ENCODE measurements at regions not wholly inside any gene's neighbourhood (a gene's known extent, or its start where the extent isn't known, plus 50 kb on each side); places are given as distances from the start of the nearest gene placed in this dataset.

DNA sequence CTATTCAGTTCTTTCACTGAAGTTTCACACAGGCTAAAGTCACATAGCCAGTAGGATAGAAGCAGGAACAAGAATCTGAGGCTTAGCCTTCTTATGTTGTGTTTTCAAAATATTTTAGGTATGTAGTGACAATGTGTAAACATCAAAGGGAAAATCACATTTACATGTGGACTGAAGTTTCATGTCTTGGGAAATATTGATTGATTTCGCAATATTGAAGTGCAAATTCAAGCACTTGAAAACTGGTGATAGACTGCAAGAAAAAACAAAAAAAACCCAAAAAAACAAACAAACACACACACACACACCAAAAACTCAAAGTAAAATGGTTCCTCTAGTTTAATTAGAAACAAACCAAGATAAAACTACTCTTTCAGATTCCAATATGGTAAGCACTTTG lies 773.3 kb downstream of the PDCD6IP start:
- Histone ChIP-seq H3K79me2 (ENCODE audit: low read depth) (no peaks in the 10 kb centered on the region), H3K9me2 (ENCODE audit: insufficient read depth) (no peaks in the 10 kb centered on the region), H3K4me2 (no peak overlapping the region), H2AFZ (no peak overlapping the region), H3K27me3 (ENCODE audit: insufficient read depth, low read depth) (no peaks in the 10 kb centered on the region), H3K9me3 (ENCODE audit: insufficient read depth, low read depth) (no peaks in the 10 kb centered on the region), H3K4me1 (replicated peaks; ENCODE audit: insufficient read depth) (no peaks in the 10 kb centered on the region), H3F3A (ENCODE audit: insufficient read depth, low read depth) (no peaks in the 10 kb centered on the region), H3K27ac (no peak overlapping the region), H3K36me3 (ENCODE audit: low read depth) (no peaks in the 10 kb centered on the region), H3K4me3 (no peak overlapping the region), H4K20me1 (ENCODE audit: insufficient read depth) (no peaks in the 10 kb centered on the region)
- no TSS peak for BruUV-seq (replicated peaks)
- no peak for DNase-seq
- ChIA-PET POLR2A (ENCODE audit: unreplicated experiment) (no interaction called here), CTCF (no interaction called here)
- intact Hi-C loops (cut with micrococcal nuclease; ENCODE audit: unreplicated experiment): no loop called here
- no peak for TF ChIP-seq EZH2 (IDR thresholded peaks at IDR 0.05; ENCODE audit: low read depth)
- TF ChIP-seq, protein P1, sequence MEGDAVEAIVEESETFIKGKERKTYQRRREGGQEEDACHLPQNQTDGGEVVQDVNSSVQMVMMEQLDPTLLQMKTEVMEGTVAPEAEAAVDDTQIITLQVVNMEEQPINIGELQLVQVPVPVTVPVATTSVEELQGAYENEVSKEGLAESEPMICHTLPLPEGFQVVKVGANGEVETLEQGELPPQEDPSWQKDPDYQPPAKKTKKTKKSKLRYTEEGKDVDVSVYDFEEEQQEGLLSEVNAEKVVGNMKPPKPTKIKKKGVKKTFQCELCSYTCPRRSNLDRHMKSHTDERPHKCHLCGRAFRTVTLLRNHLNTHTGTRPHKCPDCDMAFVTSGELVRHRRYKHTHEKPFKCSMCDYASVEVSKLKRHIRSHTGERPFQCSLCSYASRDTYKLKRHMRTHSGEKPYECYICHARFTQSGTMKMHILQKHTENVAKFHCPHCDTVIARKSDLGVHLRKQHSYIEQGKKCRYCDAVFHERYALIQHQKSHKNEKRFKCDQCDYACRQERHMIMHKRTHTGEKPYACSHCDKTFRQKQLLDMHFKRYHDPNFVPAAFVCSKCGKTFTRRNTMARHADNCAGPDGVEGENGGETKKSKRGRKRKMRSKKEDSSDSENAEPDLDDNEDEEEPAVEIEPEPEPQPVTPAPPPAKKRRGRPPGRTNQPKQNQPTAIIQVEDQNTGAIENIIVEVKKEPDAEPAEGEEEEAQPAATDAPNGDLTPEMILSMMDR (conservative IDR thresholded peaks at IDR 0.05): no peak

DNA sequence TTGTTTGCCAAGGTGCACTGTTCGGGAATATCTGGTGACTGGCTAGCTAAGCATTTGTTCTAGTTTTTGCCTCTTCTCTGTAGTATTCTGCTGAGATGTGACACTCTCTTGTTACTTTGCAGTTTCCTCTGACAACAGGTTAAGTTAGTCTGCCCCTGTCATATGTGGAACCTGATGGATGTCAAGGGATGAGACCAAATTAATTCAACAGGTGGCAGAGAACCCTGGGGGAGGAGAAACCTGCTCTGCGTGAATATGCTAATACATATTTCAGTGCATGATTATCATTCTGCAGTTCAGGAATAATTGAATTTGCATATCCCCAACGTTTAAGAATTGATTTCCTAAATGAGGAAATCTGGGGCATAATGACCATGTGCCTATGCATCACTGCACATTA lies 777.3 kb downstream of the PDCD6IP start:
- Histone ChIP-seq H3K36me3 (ENCODE audit: low read depth) (no peaks in the 10 kb centered on the region), H3K4me3 (no peak overlapping the region), H3K4me1 (replicated peaks; ENCODE audit: insufficient read depth) (no peaks in the 10 kb centered on the region), H4K20me1 (ENCODE audit: insufficient read depth) (no peaks in the 10 kb centered on the region), H3K9me3 (ENCODE audit: insufficient read depth, low read depth) (no peaks in the 10 kb centered on the region), H3K27ac (no peak overlapping the region), H3K27me3 (ENCODE audit: insufficient read depth, low read depth) (no peaks in the 10 kb centered on the region), H2AFZ (no peak overlapping the region), H3F3A (ENCODE audit: insufficient read depth, low read depth) (no peaks in the 10 kb centered on the region), H3K9me2 (ENCODE audit: insufficient read depth) (no peaks in the 10 kb centered on the region), H3K79me2 (ENCODE audit: low read depth) (no peaks in the 10 kb centered on the region), H3K4me2 (no peak overlapping the region)
- CTCF ChIA-PET: no interaction called here
- no TSS peak for BruUV-seq (replicated peaks)
- POLR2A ChIA-PET (ENCODE audit: unreplicated experiment): no interaction called here
- intact Hi-C loops (cut with micrococcal nuclease; ENCODE audit: unreplicated experiment): no loop called here
- DNase-seq: no peak
- TF ChIP-seq EZH2 (IDR thresholded peaks at IDR 0.05; ENCODE audit: low read depth): no peak
- TF ChIP-seq, protein P1 (conservative IDR thresholded peaks at IDR 0.05): no peak

DNA sequence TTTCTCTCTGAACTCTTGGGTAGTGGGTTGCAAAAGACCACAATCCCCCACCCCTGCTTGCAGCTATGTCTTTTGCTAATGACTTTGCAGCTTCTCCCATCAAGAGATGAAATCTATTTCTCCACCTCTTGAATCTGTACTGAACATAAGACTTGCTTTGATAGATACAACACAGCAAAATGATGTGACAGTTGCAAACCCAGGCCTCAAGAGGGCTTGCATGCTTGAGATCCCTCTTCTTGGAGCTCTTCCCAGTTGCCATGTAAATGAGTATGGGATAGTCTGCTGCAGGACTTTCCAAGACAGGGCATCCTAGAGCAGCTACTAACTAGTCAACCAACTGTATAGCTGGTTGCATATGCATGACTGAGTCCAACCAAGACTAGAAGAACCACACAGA lies 783.6 kb downstream of the PDCD6IP start:
- no peak for DNase-seq
- Histone ChIP-seq H3K4me2 (no peak overlapping the region), H3K79me2 (ENCODE audit: low read depth) (no peaks in the 10 kb centered on the region), H3K27me3 (ENCODE audit: insufficient read depth, low read depth) (no peaks in the 10 kb centered on the region), H4K20me1 (ENCODE audit: insufficient read depth) (no peaks in the 10 kb centered on the region), H3K4me1 (replicated peaks; ENCODE audit: insufficient read depth) (no peaks in the 10 kb centered on the region), H3K9me2 (ENCODE audit: insufficient read depth) (no peaks in the 10 kb centered on the region), H3K36me3 (ENCODE audit: low read depth) (no peaks in the 10 kb centered on the region), H3K4me3 (no peak overlapping the region), H3K9me3 (ENCODE audit: insufficient read depth, low read depth) (no peaks in the 10 kb centered on the region), H3K27ac (no peak overlapping the region), H2AFZ (no peak overlapping the region), H3F3A (ENCODE audit: insufficient read depth, low read depth) (no peaks in the 10 kb centered on the region)
- TF ChIP-seq EZH2 (IDR thresholded peaks at IDR 0.05; ENCODE audit: low read depth): no peak
- TF ChIP-seq, protein P1 (conservative IDR thresholded peaks at IDR 0.05): no peak
- CTCF ChIA-PET: no interaction called here
- BruUV-seq (replicated peaks): no TSS peak
- intact Hi-C loops (cut with micrococcal nuclease; ENCODE audit: unreplicated experiment): no loop called here
- POLR2A ChIA-PET (ENCODE audit: unreplicated experiment): no interaction called here
